Mesenchymal stem cell (in vitro differentiated cells and primary cell): ENCODE measurements at regions not wholly inside any gene's neighbourhood (a gene's known extent, or its start where the extent isn't known, plus 50 kb on each side); places are given as distances from the start of the nearest gene placed in this dataset.

Source experiments
- DNase-seq: peaks from one replicate; pipeline ENCODE4 v3.0.0-alpha.2; 2013
- H2AFZ ChIP-seq: one replicate; pipeline ENCODE4 v1.6.1; 2013; ENCODE audit warnings: low read depth, mild to moderate bottlenecking, control low read depth, inconsistent platforms, low read length, moderate library complexity
- H2AK5ac ChIP-seq: 2 replicates; pipeline ENCODE4 v1.6.1; 2013; ENCODE audit warnings: low read length, moderate library complexity, mild to moderate bottlenecking, inconsistent platforms; ENCODE audit not compliant: severe bottlenecking
- H2BK120ac ChIP-seq: one replicate; pipeline ENCODE4 v1.6.1; 2013; ENCODE audit warnings: low read depth, mild to moderate bottlenecking, inconsistent platforms, low read length, moderate library complexity
- H2BK12ac ChIP-seq, 2 experiments: one replicate each; pipeline ENCODE4 v1.6.1; 2013; ENCODE audit warnings: inconsistent platforms in 2 of 2, low read length in 2 of 2, mild to moderate bottlenecking in 2 of 2, moderate library complexity in 2 of 2, control low read depth in 1 of 2
- H2BK15ac ChIP-seq: one replicate; pipeline ENCODE4 v1.6.1; 2013; ENCODE audit warnings: mild to moderate bottlenecking, low read depth, inconsistent platforms; ENCODE audit not compliant: poor library complexity, severe bottlenecking
- H2BK5ac ChIP-seq: 2 replicates; pipeline ENCODE4 v1.6.1; 2013; ENCODE audit warnings: low read depth, mild to moderate bottlenecking, low read length, control low read depth, inconsistent platforms; ENCODE audit not compliant: poor library complexity, severe bottlenecking
- H3K14ac ChIP-seq, 2 experiments: one replicate each; pipeline ENCODE4 v1.6.1; 2013; ENCODE audit warnings: inconsistent platforms in 2 of 2, low read length in 2 of 2, control low read depth in 1 of 2, mild to moderate bottlenecking in 1 of 2, moderate library complexity in 1 of 2
- H3K18ac ChIP-seq, 2 experiments: one replicate each; pipeline ENCODE4 v1.6.1; 2013; ENCODE audit warnings: inconsistent platforms in 2 of 2, low read length in 2 of 2, control low read depth in 1 of 2, low read depth in 1 of 2, mild to moderate bottlenecking in 1 of 2
- H3K23ac ChIP-seq, 2 experiments: one replicate each; pipeline ENCODE4 v1.6.1; 2013; ENCODE audit warnings: inconsistent platforms in 2 of 2, low read length in 2 of 2, mild to moderate bottlenecking in 2 of 2, moderate library complexity in 2 of 2, control low read depth in 1 of 2
- H3K27ac ChIP-seq: 2 replicates; pipeline ENCODE4 v1.5.1; 2013; ENCODE audit warnings: mild to moderate bottlenecking, moderate library complexity, low read length, control low read depth, inconsistent platforms; ENCODE audit not compliant: poor library complexity, severe bottlenecking
- H3K27me3 ChIP-seq, 2 experiments: 2 replicates each; pipeline versions ENCODE4 v1.6.1 to v1.7.0; 2013; ENCODE audit warnings: low read length in 2 of 2, mild to moderate bottlenecking in 2 of 2, moderate library complexity in 2 of 2, control low read depth in 1 of 2, inconsistent platforms in 1 of 2; ENCODE audit not compliant: control insufficient read depth in 1 of 2, insufficient read depth in 1 of 2
- H3K36me3 ChIP-seq, 2 experiments: 2 replicates each; pipeline versions ENCODE4 v1.6.1 to v1.7.0; 2013; ENCODE audit warnings: low read length in 2 of 2, control low read depth in 1 of 2, inconsistent platforms in 1 of 2, low read depth in 1 of 2, mild to moderate bottlenecking in 1 of 2; ENCODE audit not compliant: insufficient read depth in 2 of 2, control insufficient read depth in 1 of 2
- H3K4ac ChIP-seq, 2 experiments: one replicate each; pipeline ENCODE4 v1.6.1; 2013; ENCODE audit warnings: inconsistent platforms in 2 of 2, low read length in 2 of 2, mild to moderate bottlenecking in 2 of 2, moderate library complexity in 2 of 2, control low read depth in 1 of 2, low read depth in 1 of 2
- H3K4me1 ChIP-seq: 2 replicates; pipeline ENCODE4 v1.6.1; 2013; ENCODE audit warnings: low read depth, low read length, control low read depth; ENCODE audit not compliant: control insufficient read depth, insufficient read depth
- H3K4me2 ChIP-seq: 2 replicates; pipeline ENCODE4 v1.6.1; 2013; ENCODE audit warnings: low read length, mild to moderate bottlenecking, inconsistent platforms; ENCODE audit not compliant: poor library complexity, severe bottlenecking
- H3K4me3 ChIP-seq, 2 experiments: 2 replicates each; pipeline versions ENCODE4 v1.5.1 to v1.7.0; 2013; ENCODE audit warnings: low read length in 2 of 2, mild to moderate bottlenecking in 2 of 2, control low read depth in 1 of 2, low read depth in 1 of 2; ENCODE audit not compliant: insufficient read depth in 1 of 2
- H3K79me1 ChIP-seq: replicated peaks from 2 replicates; pipeline ENCODE4 v1.6.1; 2013; ENCODE audit warnings: mild to moderate bottlenecking, control low read depth, low read length, inconsistent platforms; ENCODE audit not compliant: poor library complexity, severe bottlenecking
- H3K9ac ChIP-seq: 2 replicates; pipeline ENCODE4 v1.7.0; 2013; ENCODE audit warnings: mild to moderate bottlenecking, low read length, moderate library complexity
- H3K9me3 ChIP-seq: 2 replicates; pipeline ENCODE4 v1.7.0; 2013; ENCODE audit warnings: mild to moderate bottlenecking, low read length; ENCODE audit not compliant: control insufficient read depth
- H4K8ac ChIP-seq: one replicate; pipeline ENCODE4 v1.6.1; 2013; ENCODE audit warnings: inconsistent platforms, mild to moderate bottlenecking, low read length, moderate library complexity
- H4K91ac ChIP-seq: one replicate; pipeline ENCODE4 v1.6.1; 2013; ENCODE audit warnings: mild to moderate bottlenecking, low read length, inconsistent platforms
- WGBS: methylation state at CpG from one replicate; pipeline ENCODE4 v1.1.7; 2013; ENCODE audit warnings: mixed read lengths; 5-methylcytosine and 5-hydroxymethylcytosine counted together

DNA sequence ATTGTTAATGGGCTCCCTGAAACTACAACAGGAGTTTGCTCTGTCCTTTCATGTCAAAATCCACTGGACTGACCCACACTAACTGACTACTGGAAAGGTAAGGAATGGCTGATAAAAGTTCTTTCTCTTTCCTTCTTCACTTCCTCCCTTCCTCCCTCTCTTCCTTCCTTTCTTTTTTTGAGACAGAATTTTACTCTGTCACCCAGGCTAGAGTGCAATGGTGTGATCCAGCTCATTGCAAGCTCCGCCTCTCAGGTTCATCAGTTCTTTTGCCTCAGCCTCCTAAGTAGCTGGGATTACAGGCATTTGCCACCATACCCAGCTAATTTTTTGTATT, 85.2 kb downstream of the IGLL1 start:
- Histone ChIP-seq H3K4me3 (no peak overlapping the region), H3K9me3 (no peaks in the 10 kb centered on the region), H2BK120ac (no peak overlapping the region), H3K18ac (no peak overlapping the region), H3K36me3 (no peaks in the 10 kb centered on the region), H3K27me3 (peaks cover 10 to 25% of the 10 kb centered on the region in 2 experiments), H3K14ac (no peak overlapping the region), H2BK5ac (no peak overlapping the region), H2AFZ (no peak overlapping the region), H2AK5ac (no peak overlapping the region), H3K4ac (no peak overlapping the region), H3K79me1 (no peaks in the 10 kb centered on the region), H4K8ac (no peak overlapping the region), H2BK12ac (no peak overlapping the region), H3K9ac (no peak overlapping the region), H3K4me1 (no peaks in the 10 kb centered on the region), H4K91ac (no peak overlapping the region), H3K4me2 (no peak overlapping the region), H3K23ac (no peak overlapping the region), H3K27ac (no peak overlapping the region), H2BK15ac (no peak overlapping the region)
- WGBS: 100% methylated on average over 1 of the region's 1 CpG
- no peak for DNase-seq

DNA sequence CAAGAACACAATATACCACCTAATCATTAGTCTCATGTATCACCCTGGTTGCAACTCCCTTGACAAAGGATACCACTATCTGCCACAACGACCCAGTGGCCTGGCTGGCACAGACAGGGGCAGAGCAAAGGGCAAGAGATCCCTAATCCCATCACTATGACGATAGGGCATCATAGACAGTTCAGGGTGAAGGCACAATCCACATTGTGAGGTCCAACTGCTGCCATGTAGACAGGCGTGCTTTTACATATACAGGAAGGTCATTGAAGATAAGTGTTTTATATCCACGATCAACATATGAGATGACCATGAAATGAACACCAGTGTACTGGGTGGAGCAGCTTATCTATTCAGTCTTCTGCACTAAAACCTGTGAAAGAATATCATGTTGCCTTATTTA, 94.6 kb downstream of the IGLL1 start:
- H2BK15ac ChIP-seq: no peak overlapping the region
- H3K18ac ChIP-seq: no peak overlapping the region
- no peak overlapping the region for H3K4me2 ChIP-seq
- no peak overlapping the region for H2BK120ac ChIP-seq
- no peaks in the 10 kb centered on the region for H3K4me1 ChIP-seq
- peaks cover 3 to 40% of the 10 kb centered on the region in 2 experiments for H3K27me3 ChIP-seq
- H3K27ac ChIP-seq: no peak overlapping the region
- H4K91ac ChIP-seq: no peak overlapping the region
- no peak overlapping the region for H3K9ac ChIP-seq
- no peak overlapping the region for H3K4ac ChIP-seq
- no peaks in the 10 kb centered on the region for H3K36me3 ChIP-seq
- no peak overlapping the region for H2BK12ac ChIP-seq
- 86% methylated on average over 4 of the region's 4 CpGs for WGBS
- DNase-seq: no peak
- H3K79me1 ChIP-seq: no peaks in the 10 kb centered on the region
- H3K9me3 ChIP-seq: no peaks in the 10 kb centered on the region
- no peak overlapping the region for H2AFZ ChIP-seq
- H3K23ac ChIP-seq: no peak overlapping the region
- H2BK5ac ChIP-seq: no peak overlapping the region
- H2AK5ac ChIP-seq: no peak overlapping the region
- no peak overlapping the region for H3K14ac ChIP-seq
- no peak overlapping the region for H4K8ac ChIP-seq
- no peak overlapping the region for H3K4me3 ChIP-seq

DNA sequence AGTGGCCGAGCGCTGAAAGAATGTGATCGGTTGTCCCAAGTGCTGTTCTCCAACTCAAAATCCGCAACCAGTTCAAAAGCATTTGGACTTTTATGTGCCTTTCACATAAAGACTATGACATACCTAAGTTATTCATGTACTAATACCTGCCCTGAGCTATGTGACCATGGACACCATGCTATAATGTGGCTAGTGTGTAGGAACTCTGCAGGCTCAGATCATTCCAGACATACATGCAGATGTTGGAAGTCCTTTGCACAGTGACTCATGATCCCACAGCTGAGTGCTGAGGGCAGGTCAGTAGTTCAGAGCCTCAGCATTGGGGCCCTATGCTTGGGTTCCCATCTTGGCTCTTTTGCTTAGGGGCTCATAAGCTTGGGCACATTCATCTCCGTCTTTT, 95.4 kb downstream of the IGLL1 start:
- Histone ChIP-seq H3K4me2 (no peak overlapping the region), H4K8ac (no peak overlapping the region), H3K27me3 (peaks cover 3 to 44% of the 10 kb centered on the region in 2 experiments), H3K36me3 (no peaks in the 10 kb centered on the region), H2AFZ (no peak overlapping the region), H3K23ac (no peak overlapping the region), H4K91ac (no peak overlapping the region), H2AK5ac (no peak overlapping the region), H2BK5ac (no peak overlapping the region), H3K4me1 (no peaks in the 10 kb centered on the region), H3K14ac (no peak overlapping the region), H2BK12ac (no peak overlapping the region), H3K27ac (no peak overlapping the region), H2BK15ac (no peak overlapping the region), H3K4ac (no peak overlapping the region), H3K4me3 (no peak overlapping the region), H3K9ac (no peak overlapping the region), H3K18ac (no peak overlapping the region), H3K79me1 (no peaks in the 10 kb centered on the region), H2BK120ac (no peak overlapping the region), H3K9me3 (no peaks in the 10 kb centered on the region)
- no peak for DNase-seq
- 94% methylated on average over 5 of the region's 5 CpGs for WGBS

DNA sequence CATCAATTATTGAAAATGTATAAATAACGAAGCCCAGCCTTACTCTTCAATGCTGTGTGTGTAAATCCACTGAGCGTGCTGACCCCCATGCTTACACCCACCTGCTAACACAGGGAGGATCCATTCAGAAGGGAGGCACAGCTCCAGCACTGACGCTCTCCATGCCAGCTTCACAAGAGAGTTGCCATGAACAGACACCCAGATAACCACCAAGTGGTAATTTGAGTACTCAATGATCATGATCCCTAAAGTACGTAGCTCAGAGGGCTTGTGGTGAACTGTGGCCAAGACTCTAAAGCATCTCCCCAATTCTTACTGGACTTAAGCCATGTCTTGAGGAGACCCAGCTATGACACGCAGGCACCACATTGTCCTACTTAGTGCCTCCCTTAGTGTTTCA, 98.7 kb downstream of the IGLL1 start:
- no peaks in the 10 kb centered on the region for H3K9me3 ChIP-seq
- no peak overlapping the region for H2AFZ ChIP-seq
- no peaks in the 10 kb centered on the region for H3K36me3 ChIP-seq
- H2BK120ac ChIP-seq: no peak overlapping the region
- no peak overlapping the region for H3K9ac ChIP-seq
- no peak overlapping the region for H2BK15ac ChIP-seq
- WGBS: 78% methylated on average over 4 of the region's 5 CpGs
- no peaks in the 10 kb centered on the region for H3K79me1 ChIP-seq
- no peak overlapping the region for H4K91ac ChIP-seq
- H3K23ac ChIP-seq: no peak overlapping the region
- H3K27ac ChIP-seq: no peak overlapping the region
- H3K18ac ChIP-seq: no peak overlapping the region
- no peak overlapping the region for H4K8ac ChIP-seq
- no peak overlapping the region for H3K4me2 ChIP-seq
- H3K4ac ChIP-seq: no peak overlapping the region
- H3K14ac ChIP-seq: no peak overlapping the region
- no peak overlapping the region for H2BK5ac ChIP-seq
- no peak overlapping the region for H2BK12ac ChIP-seq
- no peak for DNase-seq
- H3K27me3 ChIP-seq: peaks cover 3 to 44% of the 10 kb centered on the region in 2 experiments
- no peak overlapping the region for H3K4me3 ChIP-seq
- peaks cover 2% of the 10 kb centered on the region for H3K4me1 ChIP-seq
- no peak overlapping the region for H2AK5ac ChIP-seq
